Transverse colon (tissue), 4 donors: ENCODE measurements at regions not wholly inside any gene's neighbourhood (a gene's known extent, or its start where the extent isn't known, plus 50 kb on each side); places are given as distances from the start of the nearest gene placed in this dataset.

Source experiments
- POLR2AphosphoS5 ChIP-seq, 3 donors: sonication (generic); formaldehyde crosslinking; IDR thresholded peaks; one replicate each; pipeline ENCODE4 v1.6.1; 2016; ENCODE audit warnings: antibody characterized with exemption in 3 of 3
- TF ChIP-seq, protein P1 (sequence below), 5 experiments: fragments of 200-600 bp in 3 of 5; fragments of 450-650 bp in 2 of 5; sonication (generic) in 3 of 5; IDR thresholded peaks; 1 replicate in 2 of 5; 2 replicates in 3 of 5; pipeline ENCODE4 v1.5.1; 2016 to 2017; ENCODE audit warnings: antibody characterized with exemption in 5 of 5, inconsistent platforms in 3 of 5, mild to moderate bottlenecking in 2 of 5, moderate library complexity in 1 of 5

DNA sequence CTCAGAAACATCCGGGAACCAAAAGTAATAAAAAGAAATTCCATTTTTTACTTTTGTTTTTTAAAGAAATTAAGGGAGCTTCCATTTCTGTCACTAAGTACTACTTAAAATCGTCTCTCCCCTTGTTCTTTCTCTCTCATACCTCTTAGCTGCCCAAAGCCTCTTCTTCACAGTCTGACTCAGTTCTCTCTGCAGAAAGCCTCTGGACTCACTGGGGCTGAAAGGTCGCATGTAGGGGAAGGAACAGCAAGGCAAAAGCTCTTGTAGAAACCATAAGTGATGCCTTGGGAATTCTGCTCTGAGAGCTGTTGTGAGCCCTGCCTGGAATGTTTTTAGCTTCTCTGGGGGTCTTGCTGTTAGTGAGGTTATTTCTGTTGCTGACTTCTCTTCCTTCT lies 100.8 kb upstream of the RANBP3L start:
- TF ChIP-seq, protein P1, sequence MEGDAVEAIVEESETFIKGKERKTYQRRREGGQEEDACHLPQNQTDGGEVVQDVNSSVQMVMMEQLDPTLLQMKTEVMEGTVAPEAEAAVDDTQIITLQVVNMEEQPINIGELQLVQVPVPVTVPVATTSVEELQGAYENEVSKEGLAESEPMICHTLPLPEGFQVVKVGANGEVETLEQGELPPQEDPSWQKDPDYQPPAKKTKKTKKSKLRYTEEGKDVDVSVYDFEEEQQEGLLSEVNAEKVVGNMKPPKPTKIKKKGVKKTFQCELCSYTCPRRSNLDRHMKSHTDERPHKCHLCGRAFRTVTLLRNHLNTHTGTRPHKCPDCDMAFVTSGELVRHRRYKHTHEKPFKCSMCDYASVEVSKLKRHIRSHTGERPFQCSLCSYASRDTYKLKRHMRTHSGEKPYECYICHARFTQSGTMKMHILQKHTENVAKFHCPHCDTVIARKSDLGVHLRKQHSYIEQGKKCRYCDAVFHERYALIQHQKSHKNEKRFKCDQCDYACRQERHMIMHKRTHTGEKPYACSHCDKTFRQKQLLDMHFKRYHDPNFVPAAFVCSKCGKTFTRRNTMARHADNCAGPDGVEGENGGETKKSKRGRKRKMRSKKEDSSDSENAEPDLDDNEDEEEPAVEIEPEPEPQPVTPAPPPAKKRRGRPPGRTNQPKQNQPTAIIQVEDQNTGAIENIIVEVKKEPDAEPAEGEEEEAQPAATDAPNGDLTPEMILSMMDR (IDR thresholded peaks at IDR 0.05) = no peak
- TF ChIP-seq POLR2AphosphoS5 (IDR thresholded peaks at IDR 0.05) = no peak
